Cardiac muscle cell (in vitro differentiated cells and primary cell): ENCODE measurements at regions not wholly inside any gene's neighbourhood (a gene's known extent, or its start where the extent isn't known, plus 50 kb on each side); places are given as distances from the start of the nearest gene placed in this dataset.

Source experiments
- DNase-seq, 2 donors: peaks; one replicate each; pipeline versions ENCODE4 v3.0.0 to v3.0.0-alpha.2; 2010 to 2017; ENCODE audit warnings: low read depth in 1 of 2, low spot score in 1 of 2
- H3K27ac ChIP-seq: fragments of 200-600 bp; sonication (generic); 2 replicates; pipeline ENCODE4 v1.5.1; 2016
- H3K27me3 ChIP-seq: fragments of 200-600 bp; sonication (generic); 2 replicates; pipeline ENCODE4 v1.6.0; 2016; ENCODE audit warnings: control low read depth
- H3K36me3 ChIP-seq: fragments of 200-600 bp; sonication (generic); 2 replicates; pipeline ENCODE4 v1.5.1; 2016; ENCODE audit warnings: control low read depth
- H3K4me1 ChIP-seq: fragments of 200-600 bp; sonication (generic); 2 replicates; pipeline ENCODE4 v1.8.1; 2017; ENCODE audit warnings: low read depth, mild to moderate bottlenecking, mixed run types
- H3K4me3 ChIP-seq: fragments of 200-600 bp; sonication (generic); 2 replicates; pipeline ENCODE4 v1.5.1; 2016; ENCODE audit warnings: mild to moderate bottlenecking
- H3K9me3 ChIP-seq: fragments of 200-600 bp; sonication (generic); 2 replicates; pipeline ENCODE4 v1.5.1; 2017; ENCODE audit warnings: low read depth, mild to moderate bottlenecking, control low read depth
- TF ChIP-seq, protein P1 (sequence below): IDR thresholded peaks from 2 replicates; pipeline ENCODE4 v1.5.1; 2012; ENCODE audit warnings: low read depth, mild to moderate bottlenecking, low read length

DNA sequence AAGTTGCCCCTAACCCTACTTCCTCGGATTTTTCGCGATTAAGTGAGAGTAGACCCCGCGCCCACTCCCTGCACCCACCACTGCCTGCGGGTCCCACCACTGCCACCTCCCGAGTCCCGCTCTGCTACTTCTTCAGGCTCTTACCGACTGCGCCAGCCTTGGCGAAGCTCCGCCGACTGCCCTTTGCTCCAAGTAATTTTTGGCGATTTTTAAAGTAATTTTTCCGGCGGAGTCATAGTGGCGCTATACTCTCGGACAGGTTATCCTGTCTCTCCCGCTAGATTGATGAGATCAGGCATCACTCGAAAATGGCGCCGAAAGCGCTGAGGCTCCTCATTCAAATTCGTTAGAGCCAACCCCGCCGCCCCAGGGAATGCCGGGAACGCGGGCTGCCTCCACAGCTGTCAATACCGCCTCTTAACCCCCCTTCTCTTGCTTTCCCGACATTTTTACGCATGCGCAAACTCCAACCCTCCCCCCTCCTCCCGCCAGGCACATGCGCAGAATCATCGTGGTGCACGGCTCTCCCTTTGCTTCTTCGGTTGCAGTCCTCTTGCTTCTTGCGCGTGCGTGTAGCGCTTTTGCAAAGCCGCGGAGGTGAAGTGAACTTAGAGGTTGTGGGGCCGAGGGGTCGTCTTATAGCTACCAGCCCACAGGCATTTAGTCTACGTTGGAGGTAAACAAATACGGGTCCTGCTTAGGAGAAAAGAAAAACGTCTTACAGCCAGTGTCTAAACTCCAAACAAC, 66.6 kb downstream of the KCNRG start:
- Histone ChIP-seq H3K27me3 (no peaks in the 10 kb centered on the region), H3K4me1 (peaks cover 3% of the 10 kb centered on the region), H3K27ac (peak overlapping the region; percentile 69), H3K36me3 (no peaks in the 10 kb centered on the region), H3K9me3 (no peaks in the 10 kb centered on the region), H3K4me3 (peak overlapping the region; percentile 76)
- peak; percentile 98 to 99 for DNase-seq
- TF ChIP-seq, protein P1, sequence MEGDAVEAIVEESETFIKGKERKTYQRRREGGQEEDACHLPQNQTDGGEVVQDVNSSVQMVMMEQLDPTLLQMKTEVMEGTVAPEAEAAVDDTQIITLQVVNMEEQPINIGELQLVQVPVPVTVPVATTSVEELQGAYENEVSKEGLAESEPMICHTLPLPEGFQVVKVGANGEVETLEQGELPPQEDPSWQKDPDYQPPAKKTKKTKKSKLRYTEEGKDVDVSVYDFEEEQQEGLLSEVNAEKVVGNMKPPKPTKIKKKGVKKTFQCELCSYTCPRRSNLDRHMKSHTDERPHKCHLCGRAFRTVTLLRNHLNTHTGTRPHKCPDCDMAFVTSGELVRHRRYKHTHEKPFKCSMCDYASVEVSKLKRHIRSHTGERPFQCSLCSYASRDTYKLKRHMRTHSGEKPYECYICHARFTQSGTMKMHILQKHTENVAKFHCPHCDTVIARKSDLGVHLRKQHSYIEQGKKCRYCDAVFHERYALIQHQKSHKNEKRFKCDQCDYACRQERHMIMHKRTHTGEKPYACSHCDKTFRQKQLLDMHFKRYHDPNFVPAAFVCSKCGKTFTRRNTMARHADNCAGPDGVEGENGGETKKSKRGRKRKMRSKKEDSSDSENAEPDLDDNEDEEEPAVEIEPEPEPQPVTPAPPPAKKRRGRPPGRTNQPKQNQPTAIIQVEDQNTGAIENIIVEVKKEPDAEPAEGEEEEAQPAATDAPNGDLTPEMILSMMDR: peak; percentile 11

DNA sequence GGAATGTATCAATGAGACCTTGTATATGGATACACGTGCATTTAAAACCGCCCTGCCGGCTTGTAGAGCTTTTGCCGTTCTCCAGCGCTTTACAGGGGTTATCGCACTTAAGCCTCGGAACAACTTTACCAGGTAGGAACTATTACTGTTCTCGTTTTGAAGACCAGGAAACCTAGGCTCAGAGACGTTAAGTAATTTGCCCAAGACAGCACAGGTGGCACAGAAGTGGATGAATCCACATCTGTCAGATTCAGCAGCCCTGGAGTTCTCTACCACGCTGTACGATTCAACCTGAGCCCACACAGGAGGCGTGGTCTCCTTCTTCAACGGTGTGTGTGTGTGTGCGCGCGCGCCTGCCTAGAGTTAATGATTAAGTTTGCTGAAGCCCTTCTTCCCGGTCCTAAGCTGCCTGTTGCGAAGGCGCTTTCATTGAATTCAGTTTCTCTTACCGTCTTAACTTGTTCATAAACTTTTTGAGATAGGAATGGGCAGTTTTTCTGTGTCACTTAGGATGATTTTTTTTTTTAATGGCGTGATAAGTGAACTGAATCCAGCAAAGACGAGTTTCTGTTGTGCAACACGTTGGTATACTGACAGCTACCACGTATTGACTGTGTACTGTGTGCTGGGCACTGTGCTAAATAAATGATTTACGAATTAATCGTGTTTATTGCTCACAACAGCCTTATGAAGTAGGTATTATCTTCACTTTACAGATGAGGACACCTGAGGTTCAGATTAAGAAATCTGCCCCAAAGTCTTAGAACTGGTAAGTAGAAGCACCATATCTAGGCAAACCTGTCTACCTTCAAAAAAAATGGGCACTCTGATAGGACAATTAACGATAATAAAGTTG, 67.4 kb downstream of the KCNRG start:
- Histone ChIP-seq H3K4me1 (peaks cover 3% of the 10 kb centered on the region), H3K27ac (peak overlapping the region; percentile 27), H3K36me3 (no peaks in the 10 kb centered on the region), H3K27me3 (no peaks in the 10 kb centered on the region), H3K9me3 (no peaks in the 10 kb centered on the region), H3K4me3 (peak overlapping the region; percentile 76)
- peak; percentile 75 to 87 for DNase-seq
- TF ChIP-seq, protein P1: no peak

DNA sequence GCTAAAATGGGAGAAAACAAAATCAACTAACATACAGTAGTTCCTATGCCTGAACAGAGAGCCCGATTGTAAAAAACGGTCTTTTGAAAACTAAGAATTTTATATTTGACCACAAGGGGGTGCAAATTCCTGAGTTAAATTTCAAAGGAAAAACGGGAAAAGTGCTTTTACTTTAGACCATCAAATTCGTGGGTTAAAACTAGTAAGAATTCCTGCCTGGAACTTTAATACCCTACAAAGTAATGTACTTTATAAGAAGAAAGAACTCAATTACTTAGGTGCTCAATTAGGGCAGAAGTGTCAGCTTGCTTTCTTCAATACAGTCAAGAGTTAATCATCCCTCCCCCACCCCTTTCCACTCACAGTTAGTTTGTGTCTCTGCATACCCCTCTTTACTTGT, 69.8 kb downstream of the KCNRG start:
- Histone ChIP-seq H3K27me3 (no peaks in the 10 kb centered on the region), H3K27ac (no peak overlapping the region), H3K36me3 (no peaks in the 10 kb centered on the region), H3K9me3 (no peaks in the 10 kb centered on the region), H3K4me3 (no peak overlapping the region), H3K4me1 (peaks cover 3% of the 10 kb centered on the region)
- DNase-seq: peak; percentile 53 to 67
- TF ChIP-seq, protein P1: peak; percentile 44

DNA sequence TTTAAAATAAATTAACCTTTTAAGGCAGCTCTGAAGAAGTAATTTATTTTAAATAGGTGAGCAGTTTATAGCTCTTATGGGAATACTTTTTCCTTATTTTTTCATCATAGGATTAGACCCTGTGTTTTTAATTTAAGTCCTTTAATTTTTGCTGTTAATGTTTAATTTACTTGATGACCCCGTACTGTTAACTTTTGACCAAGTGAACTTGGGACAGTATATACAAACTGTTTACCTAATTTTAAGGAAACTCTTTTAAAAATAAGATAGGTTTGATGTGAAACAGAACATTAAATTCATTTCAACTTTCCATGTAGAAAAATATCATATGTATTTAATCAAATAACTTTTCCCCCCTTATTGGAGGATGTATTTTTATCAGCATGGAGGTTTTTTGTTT, 74.4 kb downstream of the KCNRG start:
- no peaks in the 10 kb centered on the region for H3K36me3 ChIP-seq
- TF ChIP-seq, protein P1: no peak
- H3K9me3 ChIP-seq: no peaks in the 10 kb centered on the region
- peaks cover 3% of the 10 kb centered on the region for H3K4me1 ChIP-seq
- H3K4me3 ChIP-seq: no peak overlapping the region
- no peaks in the 10 kb centered on the region for H3K27me3 ChIP-seq
- no peak for DNase-seq
- H3K27ac ChIP-seq: no peak overlapping the region

DNA sequence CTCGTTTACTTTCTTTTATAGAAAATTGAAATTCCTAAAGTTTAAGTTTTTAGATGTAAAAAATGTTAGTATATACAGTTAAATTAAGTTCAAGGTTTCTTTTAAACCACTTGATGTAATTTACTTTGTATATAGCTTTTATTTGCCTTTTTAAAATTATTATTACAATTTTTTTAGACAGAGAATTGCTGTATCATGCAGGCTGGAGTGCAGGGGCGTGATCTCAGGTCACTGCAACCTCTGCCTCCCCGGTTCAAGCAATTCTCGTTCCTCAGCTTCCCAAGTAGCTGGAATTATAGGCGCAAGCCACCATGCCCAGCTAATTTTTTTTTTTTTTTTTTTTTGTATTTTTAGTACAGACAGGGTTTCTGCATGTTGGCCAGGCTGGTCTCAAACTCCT, 75.0 kb downstream of the KCNRG start:
- H3K4me1 ChIP-seq: no peaks in the 10 kb centered on the region
- no peak for DNase-seq
- H3K9me3 ChIP-seq: no peaks in the 10 kb centered on the region
- TF ChIP-seq, protein P1: no peak
- H3K36me3 ChIP-seq: no peaks in the 10 kb centered on the region
- no peak overlapping the region for H3K27ac ChIP-seq
- H3K27me3 ChIP-seq: no peaks in the 10 kb centered on the region
- H3K4me3 ChIP-seq: no peak overlapping the region
